H1 (cell line): ENCODE measurements at regions not wholly inside any gene's neighbourhood (a gene's known extent, or its start where the extent isn't known, plus 50 kb on each side); places are given as distances from the start of the nearest gene placed in this dataset.

Experiments used
- MAX ChIP-seq: IDR thresholded peaks from 2 replicates; pipeline ENCODE4 v1.6.1; 2012; ENCODE audit warnings: inconsistent platforms
- RBBP5 ChIP-seq: IDR thresholded peaks from 2 replicates; pipeline ENCODE4 v1.7.1; 2012; ENCODE audit warnings: low read depth, mild to moderate bottlenecking, inconsistent platforms, low read length, moderate library complexity, borderline replicate concordance

- TF ChIP-seq MAX, result no peak
- TF ChIP-seq RBBP5, result no peak
- TF ChIP-seq, all 59 proteins: peak for 0
These were observed 192.6 kb upstream of the NECTIN1 start (continued) for GRCh38 chr11:119921571-119921970.
